KBM-7 (cell line): ENCODE measurements at regions not wholly inside any gene's neighbourhood (a gene's known extent, or its start where the extent isn't known, plus 50 kb on each side); places are given as distances from the start of the nearest gene placed in this dataset.
A peak's percentile ranks its signal among the peaks of the same experiment; 100 is the strongest.

Source experiments
- DNase-seq: peaks from one replicate; pipeline ENCODE4 v3.0.0-alpha.2; 2015
- in situ Hi-C: fragments of 300-500 bp; cut with MboI; formaldehyde crosslinking; loops from 2 replicates; pipeline ENCODE4 v1.14.3; 2020; ENCODE audit warnings: low sequenced_read_pairs, low pct_unique_long_range_greater_than_20kb, mixed read lengths

- no peak for DNase-seq
- in situ Hi-C loops: no loop called here
These were observed 61.9 kb upstream of the BMP6 start for GRCh38 chr6:7664003-7664402.

- peak; percentile 46 for DNase-seq
These were observed 57.0 kb upstream of the BMP6 start for GRCh38 chr6:7668936-7669335.

GRCh38 chr6:7669742-7670141 is 56.2 kb upstream of the BMP6 start:
- in situ Hi-C loops: no loop called here
- peak; percentile 20 for DNase-seq

More at GRCh38 chr6:7668936-7669335, 57.0 kb upstream of the BMP6 start:
- in situ Hi-C loops: no loop called here

- DNase-seq: no peak
- in situ Hi-C loops: no loop called here
These were observed 54.8 kb upstream of the BMP6 start for GRCh38 chr6:7671076-7671475.

GRCh38 chr6:7671581-7671980 is 54.3 kb upstream of the BMP6 start:
- in situ Hi-C loops: no loop called here
- DNase-seq: no peak

DNA sequence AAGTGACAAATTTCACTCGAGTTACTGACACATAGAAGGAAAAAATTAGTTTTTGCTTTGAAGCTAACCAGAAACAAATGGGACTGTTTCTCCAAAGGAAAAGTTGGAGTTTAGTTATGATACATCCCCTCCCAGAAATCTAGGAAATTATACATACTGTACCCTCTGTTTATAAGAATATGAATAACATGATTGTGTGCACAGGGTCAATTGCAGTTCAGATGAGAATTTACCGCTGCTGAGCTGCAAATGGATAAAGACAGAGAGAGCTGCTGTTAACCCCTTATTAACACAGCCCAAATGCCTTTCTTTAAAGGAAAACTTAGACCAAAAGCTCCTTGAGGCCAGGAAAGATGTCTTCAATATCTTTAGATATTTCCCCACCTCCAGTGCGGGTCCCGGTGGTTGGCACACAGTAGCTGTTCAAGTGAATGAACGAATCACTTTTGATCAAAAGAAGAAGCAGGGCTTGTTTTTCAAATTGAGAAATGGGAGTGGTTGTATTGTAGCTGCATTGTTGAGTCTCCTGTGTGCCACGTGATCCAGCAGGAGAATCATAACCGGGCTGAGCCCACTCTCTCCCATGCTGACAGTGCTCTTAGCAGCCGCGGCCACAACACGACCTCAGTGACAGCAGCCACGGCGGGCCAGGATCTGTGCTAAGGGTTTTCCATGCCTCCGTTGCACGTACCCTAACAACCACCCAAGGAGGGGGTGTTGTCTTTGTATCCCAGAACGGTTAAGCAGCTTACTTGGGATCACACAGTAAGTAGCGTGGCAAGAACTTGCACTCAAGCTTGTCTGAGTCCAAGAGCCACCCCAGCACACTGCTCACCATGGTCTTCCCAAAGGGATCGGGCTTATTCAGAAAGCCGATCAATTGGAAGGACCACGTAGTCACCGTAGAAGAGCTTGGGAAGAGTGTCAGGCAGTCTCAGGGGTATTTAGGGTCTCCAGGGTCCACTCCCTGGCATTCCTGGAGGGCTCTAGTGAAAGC is 53.5 kb upstream of the BMP6 start:
- DNase-seq: no peak
- in situ Hi-C loops: no loop called here

- DNase-seq: peak; percentile 65
- in situ Hi-C loops: no loop called here
These were observed 52.8 kb upstream of the BMP6 start for GRCh38 chr6:7673063-7673536.

GRCh38 chr6:7674291-7674690 is 51.6 kb upstream of the BMP6 start:
- in situ Hi-C loops: no loop called here
- DNase-seq: no peak

DNA sequence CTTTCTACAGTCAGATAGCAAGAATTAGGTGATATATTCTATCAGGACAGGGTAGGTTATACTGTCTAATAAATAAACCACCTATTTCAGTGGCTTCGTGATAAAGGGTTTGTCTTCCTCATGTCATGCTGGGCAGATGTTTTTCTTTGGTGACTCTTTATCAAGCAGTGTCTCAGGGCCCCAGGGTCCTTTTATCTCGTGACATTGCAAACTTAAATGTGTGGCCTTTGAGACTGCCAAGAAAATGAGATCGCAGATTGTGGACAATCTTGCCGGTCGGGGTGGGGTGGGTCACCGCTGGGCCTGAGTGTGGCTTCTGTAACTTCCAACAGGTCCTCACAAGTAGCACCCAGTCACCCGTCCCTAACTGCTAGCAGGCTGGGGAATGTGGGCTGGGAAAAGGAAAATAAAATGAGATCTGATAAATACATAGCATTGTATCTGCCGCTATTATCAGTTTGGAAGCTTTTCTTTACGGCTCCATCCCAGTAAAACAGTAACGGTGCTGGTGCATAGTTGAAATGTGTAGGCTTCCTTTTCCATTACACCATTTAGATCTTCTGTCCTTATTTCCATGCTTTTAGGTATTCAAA is 50.5 kb upstream of the BMP6 start:
- DNase-seq: no peak
- in situ Hi-C loops: no loop called here
